ENCODE measurements at regions not wholly inside any gene's neighbourhood (a gene's known extent, or its start where the extent isn't known, plus 50 kb on each side); places are given as distances from the start of the nearest gene placed in this dataset.
A peak's percentile ranks its signal among the peaks of the same experiment; 100 is the strongest.

- DNase-seq, result no peak
Measured at GRCh38 chr15:47395076-47395475, 322.2 kb upstream of the SEMA6D start.

- DNase-seq, result no peak
Measured at GRCh38 chr15:47397655-47398054, 319.6 kb upstream of the SEMA6D start.

DNA sequence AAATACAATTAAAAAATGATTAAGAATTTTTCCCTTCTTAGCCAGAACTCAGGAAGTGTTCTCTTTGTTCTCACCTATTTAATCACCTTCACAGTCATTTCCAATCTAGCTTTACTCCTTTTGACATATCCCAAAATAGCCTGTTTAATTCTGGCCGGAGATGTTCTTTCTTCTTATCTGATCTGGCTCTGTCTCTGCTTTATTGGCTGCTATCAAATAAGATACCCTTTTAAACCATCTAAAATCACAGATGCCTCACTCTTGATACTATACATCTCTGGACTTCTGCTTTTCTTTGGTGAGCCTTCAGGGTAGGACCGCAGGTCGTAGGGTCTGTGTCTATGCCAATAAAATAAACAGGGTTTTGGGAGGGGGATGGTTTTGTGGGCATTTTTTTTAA, 319.2 kb upstream of the SEMA6D start:
- DNase-seq, result no peak

DNA sequence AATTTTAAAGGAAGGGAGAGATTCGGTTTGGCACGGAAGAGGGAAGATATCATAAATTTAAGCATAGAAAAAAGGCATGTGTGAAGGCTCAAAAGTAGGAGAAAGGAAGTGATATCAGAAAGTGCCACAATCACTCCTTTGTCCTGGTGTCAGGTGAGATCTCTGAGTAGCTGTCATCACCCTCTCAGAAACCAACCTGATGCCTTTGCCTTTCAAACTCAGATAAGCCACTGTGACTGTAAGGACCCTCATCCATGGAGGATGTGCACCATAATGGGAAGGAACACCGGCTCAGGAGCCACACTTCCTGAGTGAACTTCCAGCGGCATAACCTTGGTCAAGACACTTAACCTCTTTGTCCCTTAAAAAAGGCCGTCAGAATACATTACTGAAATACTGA, 318.7 kb upstream of the SEMA6D start:
- DNase-seq, result no peak

DNA sequence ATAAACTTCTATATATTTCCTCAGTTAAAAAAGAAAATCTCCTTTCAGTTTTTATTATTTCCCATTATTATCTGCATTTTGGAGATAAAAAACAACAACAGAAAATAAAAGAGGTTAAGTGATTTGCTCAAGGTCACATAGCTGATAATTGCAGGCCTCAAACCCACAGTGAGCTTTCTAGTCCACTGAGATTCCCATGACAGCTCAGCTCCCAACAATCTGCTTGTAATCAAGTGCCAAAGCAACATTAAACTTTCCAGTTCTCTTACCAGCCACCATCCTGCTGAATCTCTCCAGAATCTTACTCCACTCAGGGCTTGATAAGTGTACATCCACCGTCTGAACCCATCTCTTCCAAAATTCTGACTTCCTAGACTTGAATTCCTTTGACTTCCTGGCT, 318.2 kb upstream of the SEMA6D start:
- DNase-seq, result no peak

- no peak for DNase-seq
Measured at GRCh38 chr15:47400603-47401002, 316.7 kb upstream of the SEMA6D start.

DNA sequence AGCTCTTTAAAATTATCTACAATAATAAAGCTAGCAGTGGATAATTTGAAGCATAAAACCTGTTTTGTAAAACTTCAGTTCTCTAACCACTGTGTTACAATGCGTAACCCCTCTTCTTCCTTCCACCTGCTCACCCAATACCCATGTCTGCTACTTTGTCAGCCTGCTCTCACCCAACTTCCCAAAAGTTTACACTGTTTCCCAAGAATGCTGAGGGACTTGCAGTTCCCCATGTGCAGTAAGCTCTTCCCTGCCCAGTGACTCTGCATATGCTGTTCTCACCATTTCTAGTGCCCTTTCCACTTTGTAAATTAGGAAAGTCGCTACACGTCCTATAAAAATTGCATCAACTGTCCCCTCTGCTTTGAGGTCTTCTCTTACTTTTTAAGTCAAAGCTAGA, 315.9 kb upstream of the SEMA6D start:
- no peak for DNase-seq

DNA sequence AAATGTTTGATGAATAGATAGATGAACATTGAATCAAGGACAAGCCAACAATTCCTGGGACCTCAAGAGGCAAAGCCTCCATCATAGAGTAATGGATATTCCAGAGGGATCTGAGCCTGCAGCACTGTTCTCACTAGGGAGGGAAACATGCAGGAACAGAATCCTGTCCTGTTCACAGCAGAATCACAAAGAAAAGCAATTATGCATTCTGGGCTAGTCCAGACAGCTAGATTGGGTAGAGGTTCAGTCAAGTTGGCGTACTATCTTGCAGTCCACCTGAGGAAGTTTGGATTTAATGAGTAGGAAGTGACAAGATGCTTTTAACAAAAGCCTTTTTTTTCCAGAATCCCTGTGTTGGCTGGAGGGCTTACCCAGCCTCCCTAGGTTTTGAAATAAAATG, 314.5 kb upstream of the SEMA6D start:
- no peak for DNase-seq

GRCh38 chr15:47404877-47405276, 312.4 kb upstream of the SEMA6D start:
- DNase-seq, result peak; percentile 15

DNA sequence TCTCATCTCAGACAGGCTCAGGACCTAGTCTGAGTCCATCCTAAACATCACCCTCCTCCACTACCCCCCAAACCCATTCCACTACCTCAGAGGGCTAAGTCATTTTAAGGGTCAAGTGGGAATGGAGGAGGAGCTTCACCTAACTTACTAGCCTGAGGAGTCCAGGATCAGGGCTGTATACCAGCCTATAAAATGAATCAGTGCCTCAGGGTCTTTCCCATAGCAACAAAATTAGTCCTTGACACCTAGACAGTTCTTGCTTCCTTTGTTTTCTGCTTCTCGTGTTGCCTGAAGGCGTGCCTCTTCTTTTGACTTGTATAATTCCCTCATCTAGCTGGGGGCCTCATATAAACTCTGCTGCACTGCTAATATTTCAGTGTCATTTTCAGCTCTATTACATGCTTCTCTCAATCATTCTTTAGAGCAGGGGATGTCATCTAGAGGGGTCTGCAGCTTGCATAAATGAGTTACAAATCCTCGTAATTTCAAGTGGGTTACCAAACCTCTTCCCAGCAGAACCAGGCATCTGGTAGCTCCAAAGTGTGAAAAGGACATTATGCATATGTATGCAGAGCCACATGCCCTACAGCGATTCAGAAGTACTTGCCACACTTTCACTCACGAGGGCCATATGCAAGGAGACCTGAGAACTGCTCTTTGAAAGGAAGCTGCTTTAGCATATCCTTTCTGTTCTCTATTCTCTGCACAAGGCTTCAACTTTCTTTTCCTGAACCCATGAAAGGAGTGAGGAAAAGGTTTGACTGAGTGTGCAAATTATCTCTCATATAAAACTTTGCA, 311.7 kb upstream of the SEMA6D start:
- no peak for DNase-seq

- no peak for DNase-seq
Measured at GRCh38 chr15:47407692-47408091, 309.6 kb upstream of the SEMA6D start.

DNA sequence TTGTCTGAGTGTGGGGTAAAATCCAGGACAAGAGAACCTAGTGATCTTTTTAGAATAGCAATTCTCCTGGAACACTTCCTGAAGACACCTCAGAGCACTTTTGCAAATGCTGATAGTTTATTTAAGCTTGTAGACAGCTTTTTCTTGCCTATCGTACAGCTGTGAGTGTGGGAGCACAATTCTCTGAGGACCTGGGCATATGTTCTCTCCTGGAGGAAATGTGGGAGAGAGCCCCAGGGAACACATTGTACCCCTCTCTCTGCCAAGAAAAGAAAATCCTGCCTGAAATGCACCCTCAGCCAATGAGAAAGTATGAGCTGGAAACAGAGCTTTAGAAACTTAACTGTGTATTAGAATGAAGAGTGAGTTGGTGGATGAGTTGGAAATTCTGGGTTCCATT, 308.3 kb upstream of the SEMA6D start:
- peak; percentile 58 for DNase-seq

DNA sequence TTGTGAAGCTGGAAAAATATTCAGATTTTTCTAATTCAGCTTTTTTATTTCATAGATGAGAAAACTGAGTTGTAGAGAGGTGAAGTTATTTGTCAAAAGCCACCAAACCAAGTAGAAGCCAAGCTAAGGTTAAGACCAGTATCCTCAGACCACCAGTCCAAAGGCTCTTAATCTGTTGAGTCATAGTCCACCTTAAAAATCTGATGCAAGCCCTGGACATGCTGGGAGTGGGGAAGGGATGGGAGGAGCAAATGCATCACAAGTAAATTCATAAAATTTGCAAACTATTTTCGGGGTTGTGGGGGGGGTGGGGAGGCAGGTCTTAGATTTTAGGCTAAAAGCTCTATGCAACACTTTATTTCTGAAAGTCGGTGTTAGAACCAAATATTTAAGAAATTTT, 307.7 kb upstream of the SEMA6D start:
- DNase-seq, result no peak

DNA sequence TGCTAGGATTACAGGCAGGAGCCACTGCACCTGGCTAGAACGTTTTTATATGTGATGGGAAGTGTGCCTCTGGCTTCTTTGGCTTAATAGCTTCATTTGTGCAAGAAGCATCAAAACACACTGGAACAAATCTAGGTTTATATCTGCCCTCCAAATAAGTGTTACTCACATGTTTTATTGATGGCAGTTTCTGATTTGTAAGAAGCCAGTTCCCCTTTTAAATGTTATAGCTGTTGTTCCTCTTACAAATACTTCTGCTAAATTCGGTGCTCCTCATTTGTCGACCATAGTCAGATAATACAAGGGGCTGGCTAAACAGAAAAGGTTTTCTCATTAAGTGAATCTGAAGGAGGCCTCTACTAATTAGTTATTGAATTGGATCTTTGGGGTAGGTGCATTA, 307.1 kb upstream of the SEMA6D start:
- DNase-seq, result no peak

GRCh38 chr15:47411733-47412132, 305.6 kb upstream of the SEMA6D start:
- no peak for DNase-seq

DNA sequence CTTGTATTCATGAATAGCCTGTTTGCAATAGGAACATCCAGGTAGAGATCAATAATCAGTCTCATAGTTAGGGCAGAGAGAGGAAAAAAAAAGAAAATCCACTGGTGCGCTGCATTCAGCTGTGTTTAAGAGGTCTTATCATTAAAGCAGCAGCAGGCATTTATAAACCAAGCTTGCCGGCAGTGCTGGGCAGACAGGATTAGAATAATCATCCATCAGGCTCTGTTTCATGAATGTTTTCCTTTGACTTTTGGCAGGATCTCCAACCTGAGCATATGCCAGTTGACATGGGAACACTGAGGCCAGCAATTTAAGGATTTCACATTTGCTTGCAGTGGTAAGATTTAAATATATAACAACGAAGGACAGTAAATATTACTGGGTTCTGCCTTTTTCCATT, 305.2 kb upstream of the SEMA6D start:
- DNase-seq, result peak; percentile 5

GRCh38 chr15:47412802-47413201, 304.5 kb upstream of the SEMA6D start:
- DNase-seq, result no peak

DNA sequence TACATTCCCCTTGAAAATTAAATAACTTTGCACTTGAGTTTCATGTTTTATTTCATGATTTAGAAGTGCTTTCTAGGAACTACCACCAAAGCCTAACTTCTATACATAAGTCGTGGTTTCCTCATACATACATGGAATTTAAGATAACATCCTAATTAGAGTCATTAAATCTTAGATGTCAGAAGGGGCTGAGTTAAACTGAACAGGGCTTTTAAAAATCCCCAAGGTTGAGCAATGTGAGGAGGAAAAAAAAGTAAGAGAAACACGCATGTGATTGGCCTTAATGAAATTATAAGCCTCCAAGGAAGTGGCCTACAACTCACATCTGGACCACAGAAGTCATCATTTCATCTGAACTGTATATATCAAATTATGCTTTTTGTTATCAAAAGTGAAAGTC, 303.1 kb upstream of the SEMA6D start:
- DNase-seq, result no peak

- no peak for DNase-seq
Measured at GRCh38 chr15:47415539-47415971, 301.8 kb upstream of the SEMA6D start.

DNA sequence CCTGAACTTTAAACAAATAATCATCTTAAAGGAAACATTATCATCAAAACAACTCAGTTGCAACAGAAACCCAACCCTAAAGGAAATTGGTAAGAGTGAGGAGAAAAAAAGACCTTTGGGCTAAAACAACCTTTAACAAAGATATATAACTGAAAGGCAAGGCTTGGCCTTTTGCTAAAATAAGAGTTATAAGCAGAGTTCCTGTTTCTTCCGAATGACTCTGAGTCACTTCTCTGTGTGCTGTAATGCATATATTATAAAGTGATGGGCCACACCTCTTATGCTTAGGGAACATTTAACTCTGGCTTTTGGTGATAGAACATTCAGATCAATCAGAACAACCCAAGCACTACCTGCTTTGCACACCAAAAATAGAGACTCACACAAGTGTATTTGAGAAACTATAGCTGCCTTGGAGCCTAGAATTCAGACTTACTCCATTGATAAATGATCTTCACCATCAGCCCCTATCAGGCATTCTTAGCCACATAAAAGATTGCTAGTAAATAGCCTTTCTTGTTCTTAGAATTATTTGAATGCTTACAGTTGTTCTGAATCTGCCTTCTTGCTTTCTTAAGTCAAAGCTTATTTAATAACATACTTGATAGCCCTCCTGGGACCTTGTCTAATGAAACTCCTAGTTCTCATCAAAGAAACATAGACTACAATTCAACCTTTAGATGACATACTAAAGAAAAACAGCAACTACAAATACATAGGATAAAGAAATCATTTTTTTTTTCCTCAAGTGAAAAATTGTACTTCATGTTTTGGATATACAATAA, 294.2 kb upstream of the SEMA6D start:
- no peak for DNase-seq

GRCh38 chr15:47427463-47427862, 289.8 kb upstream of the SEMA6D start:
- no peak for DNase-seq

- DNase-seq, result no peak
Measured at GRCh38 chr15:47429376-47429775, 287.9 kb upstream of the SEMA6D start.

DNA sequence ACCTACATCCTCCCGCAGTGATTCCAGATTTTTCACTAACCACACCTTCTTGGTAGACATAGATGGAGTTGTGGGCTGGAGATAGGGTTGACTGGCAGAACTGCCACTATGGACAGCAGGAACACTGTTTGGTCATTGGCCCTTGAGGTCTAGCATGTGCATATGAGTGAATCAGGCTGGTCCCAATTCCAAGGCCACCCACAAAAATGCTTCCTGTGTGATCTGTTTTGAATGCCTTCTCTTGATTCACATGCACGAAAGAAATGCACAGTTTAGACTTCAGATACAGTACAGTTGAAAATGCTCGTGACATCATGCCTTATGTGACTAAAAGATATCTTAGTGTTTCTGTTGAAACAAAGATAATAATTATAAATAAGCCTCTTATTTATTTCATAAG, 285.8 kb upstream of the SEMA6D start:
- no peak for DNase-seq

DNA sequence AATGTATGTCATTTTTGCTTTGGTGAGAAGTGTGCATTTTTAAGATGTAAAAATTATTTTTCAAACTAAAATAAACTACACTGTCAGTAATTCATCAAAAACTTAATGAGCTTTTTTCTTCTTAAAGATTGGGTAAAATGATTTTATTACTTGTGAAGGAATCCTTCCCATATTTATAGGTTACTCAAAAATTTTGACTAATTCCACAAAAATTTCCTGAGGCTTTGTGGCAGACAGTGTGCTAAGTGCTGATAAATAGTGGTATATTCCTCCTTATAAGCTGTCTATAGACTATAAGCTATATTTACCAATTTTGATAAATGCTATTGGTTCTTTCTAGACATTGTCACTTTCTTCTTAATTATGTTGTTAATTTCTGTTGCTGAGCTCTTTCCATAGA, 284.5 kb upstream of the SEMA6D start:
- no peak for DNase-seq

DNA sequence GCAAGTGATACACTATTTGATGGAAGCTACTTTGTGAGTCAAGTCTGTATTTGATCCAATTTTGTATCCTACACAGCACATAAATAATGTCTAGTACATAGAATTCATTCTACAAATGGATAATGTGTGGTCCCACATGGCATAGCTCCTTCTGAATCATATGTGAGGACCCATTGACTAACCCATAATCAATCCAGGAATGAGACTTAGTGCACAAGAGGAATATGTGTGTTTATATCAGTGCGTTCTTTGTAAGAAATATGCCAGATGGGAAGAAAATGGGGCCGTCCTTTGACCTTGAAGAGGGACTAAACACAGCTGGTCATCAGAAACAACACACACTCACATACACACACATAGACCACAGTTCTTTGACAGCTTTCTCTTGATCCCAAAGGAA, 282.7 kb upstream of the SEMA6D start:
- no peak for DNase-seq
